ENCODE measurements at regions not wholly inside any gene's neighbourhood (a gene's known extent, or its start where the extent isn't known, plus 50 kb on each side); places are given as distances from the start of the nearest gene placed in this dataset.

GRCh38 chr6:15968519-15968918, 160.4 kb upstream of the MYLIP start:
- no peak for TF ChIP-seq CTCF (conservative IDR thresholded peaks at IDR 0.05; ENCODE audit: low read depth in 2 of 2)
- no peak for TF ChIP-seq POLR2AphosphoS5 (IDR thresholded peaks at IDR 0.05; ENCODE audit: low read depth)
- no peak for TF ChIP-seq EZH2phosphoT487 (IDR thresholded peaks at IDR 0.05; ENCODE audit: unreplicated experiment)
- no peak for TF ChIP-seq JUNB (IDR thresholded peaks at IDR 0.05; ENCODE audit: unreplicated experiment)
- TF ChIP-seq CREB1 (CRISPR knock-in tag; IDR thresholded peaks at IDR 0.05; ENCODE audit: low read depth): no peak
- no peak for TF ChIP-seq ZNF331 (CRISPR knock-in tag; IDR thresholded peaks at IDR 0.05; ENCODE audit: low read depth)
